NCI-H526 treated with DMSO at 0.1 percent for 48 hours (cell line): ENCODE measurements at regions not wholly inside any gene's neighbourhood (a gene's known extent, or its start where the extent isn't known, plus 50 kb on each side); places are given as distances from the start of the nearest gene placed in this dataset.

Experiments used
- DNase-seq: peaks from one replicate; lab custom pipeline; 2025; lab: John Stamatoyannopoulos, UW

- DNase-seq = no peak
These were observed 55.8 kb upstream of the CDH6 start for GRCh38 chr5:31137676-31138075.

GRCh38 chr5:31135542-31135941, 57.9 kb upstream of the CDH6 start:
- DNase-seq = no peak

- no peak for DNase-seq
These were observed 60.0 kb upstream of the CDH6 start for GRCh38 chr5:31133488-31133887.

GRCh38 chr5:31131381-31131891, 62.0 kb upstream of the CDH6 start:
- no peak for DNase-seq

- no peak for DNase-seq
These were observed 62.8 kb upstream of the CDH6 start for GRCh38 chr5:31130676-31131075.

GRCh38 chr5:31124651-31125305, 68.7 kb upstream of the CDH6 start:
- DNase-seq = no peak

- DNase-seq = no peak
These were observed 69.5 kb upstream of the CDH6 start for GRCh38 chr5:31124026-31124425.

GRCh38 chr5:31122998-31123951, 70.2 kb upstream of the CDH6 start:
- no peak for DNase-seq

GRCh38 chr5:31121224-31121623, 72.3 kb upstream of the CDH6 start:
- no peak for DNase-seq

- no peak for DNase-seq
These were observed 72.9 kb upstream of the CDH6 start for GRCh38 chr5:31120642-31120948.

GRCh38 chr5:31119938-31120641, 73.4 kb upstream of the CDH6 start:
- no peak for DNase-seq

GRCh38 chr5:31116466-31117031, 76.9 kb upstream of the CDH6 start:
- DNase-seq = no peak

GRCh38 chr5:31114817-31115216, 78.7 kb upstream of the CDH6 start:
- DNase-seq = no peak

GRCh38 chr5:31113666-31114350, 79.7 kb upstream of the CDH6 start:
- DNase-seq = no peak

GRCh38 chr5:31113101-31113500, 80.4 kb upstream of the CDH6 start:
- no peak for DNase-seq

GRCh38 chr5:31107091-31107518, 86.4 kb upstream of the CDH6 start:
- no peak for DNase-seq

GRCh38 chr5:31106691-31107090, 86.8 kb upstream of the CDH6 start:
- DNase-seq = no peak

GRCh38 chr5:31106278-31106677, 87.2 kb upstream of the CDH6 start:
- no peak for DNase-seq

- DNase-seq = no peak
These were observed 88.7 kb upstream of the CDH6 start for GRCh38 chr5:31104775-31105174.

- no peak for DNase-seq
These were observed 92.6 kb upstream of the CDH6 start for GRCh38 chr5:31100781-31101310.

- no peak for DNase-seq
These were observed 93.4 kb upstream of the CDH6 start for GRCh38 chr5:31100047-31100575.
